ENCODE measurements at regions not wholly inside any gene's neighbourhood (a gene's known extent, or its start where the extent isn't known, plus 50 kb on each side); places are given as distances from the start of the nearest gene placed in this dataset.

GRCh38 chr15:62711691-62712454 is 330.7 kb upstream of the TPM1 start:
- intact Hi-C loops (cut with DNase I) = no loop called here
- ATAC-seq = no peak
- no peak for DNase-seq

- no peak for ATAC-seq
- intact Hi-C loops (cut with DNase I) = no loop called here
Observed at GRCh38 chr15:62712455-62712839, 330.1 kb upstream of the TPM1 start.

DNA sequence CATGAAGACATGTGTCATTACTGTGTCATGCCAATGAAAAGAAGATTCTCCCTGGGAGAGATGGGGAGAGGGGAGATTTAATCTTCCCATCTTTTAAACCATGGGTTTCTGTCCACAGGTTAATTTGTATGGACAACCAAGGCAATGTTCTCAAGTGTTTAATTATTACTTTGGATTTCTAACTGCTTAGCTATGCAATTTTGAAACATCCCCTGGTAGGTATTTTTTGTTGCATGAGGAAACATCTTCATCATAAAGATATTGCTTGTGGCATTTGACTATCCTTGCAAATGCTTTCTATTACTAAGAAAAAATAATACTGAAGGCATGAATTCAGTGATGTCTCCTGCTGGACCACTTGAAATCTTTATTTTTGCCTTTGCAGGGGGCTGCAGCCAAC is 326.6 kb upstream of the TPM1 start:
- intact Hi-C loops (cut with DNase I) = no loop called here
- ATAC-seq (no peak), DNase-seq (no peak)

More at GRCh38 chr15:62712455-62712839, 330.1 kb upstream of the TPM1 start:
- no peak for DNase-seq

GRCh38 chr15:62717496-62717895 is 325.1 kb upstream of the TPM1 start:
- DNase-seq (no peak), ATAC-seq (no peak)
- intact Hi-C loops (cut with DNase I) = no loop called here

- intact Hi-C loops (cut with DNase I) = no loop called here
- DNase-seq = no peak
- ATAC-seq = no peak
Observed at GRCh38 chr15:62719316-62719715, 323.2 kb upstream of the TPM1 start.

- ATAC-seq = no peak
- intact Hi-C loops (cut with DNase I) = loop anchor here in 1 of 2 donors (10.0 kb wide), 1 partner anchor 47 kb away; no protein-coding TSS in a partner anchor
- DNase-seq = no peak
Observed at GRCh38 chr15:62722237-62722636, 320.3 kb upstream of the TPM1 start.

DNA sequence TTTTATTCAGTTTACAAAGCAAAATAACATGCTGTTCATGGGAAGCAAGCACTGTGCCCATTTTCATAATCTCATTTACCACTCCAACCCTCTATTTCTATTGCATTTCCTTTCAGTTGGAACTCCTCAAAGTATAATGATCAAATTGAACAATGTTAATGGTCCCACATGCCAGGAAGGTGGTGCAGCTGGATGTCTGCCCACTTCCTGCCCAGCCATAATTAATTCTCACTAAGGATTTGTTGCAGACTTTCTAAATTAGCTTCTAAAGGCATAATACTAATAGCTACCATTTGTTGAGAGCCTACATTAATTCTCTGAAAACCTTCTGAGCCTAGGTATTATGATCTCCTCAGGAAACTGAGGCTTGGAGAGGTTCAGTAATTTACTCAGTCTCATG is 316.1 kb upstream of the TPM1 start:
- ATAC-seq = no peak
- intact Hi-C loops (cut with DNase I) = loop anchor here in 1 of 2 donors (10.0 kb wide), 1 partner anchor 52 kb away; no protein-coding TSS in a partner anchor
- no peak for DNase-seq

DNA sequence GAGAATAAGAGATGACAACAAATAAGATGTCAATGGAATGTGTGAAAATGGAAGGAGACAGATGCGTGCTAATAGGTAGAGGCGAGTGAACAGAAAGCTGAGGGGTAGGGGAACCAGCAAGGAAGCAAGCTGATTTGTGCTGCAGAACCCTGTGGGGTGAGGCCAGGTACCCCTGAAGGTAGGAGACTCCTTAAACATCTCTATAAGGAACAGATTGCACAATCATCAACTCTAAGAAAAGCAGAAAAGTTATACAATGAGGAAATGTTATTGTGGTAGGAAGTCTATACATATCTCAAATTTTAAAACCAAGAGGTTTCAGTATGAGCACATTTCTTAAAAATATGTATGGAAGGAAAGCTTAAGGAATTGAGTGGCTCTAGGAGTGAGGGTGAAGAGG is 315.0 kb upstream of the TPM1 start:
- no peak for ATAC-seq
- DNase-seq = no peak
- intact Hi-C loops (cut with DNase I) = loop anchor here in 1 of 2 donors (10.0 kb wide), 1 partner anchor 53 kb away; no protein-coding TSS in a partner anchor

GRCh38 chr15:62730825-62731224 is 311.7 kb upstream of the TPM1 start:
- no peak for DNase-seq
- ATAC-seq = no peak
- intact Hi-C loops (cut with DNase I) = no loop called here

DNA sequence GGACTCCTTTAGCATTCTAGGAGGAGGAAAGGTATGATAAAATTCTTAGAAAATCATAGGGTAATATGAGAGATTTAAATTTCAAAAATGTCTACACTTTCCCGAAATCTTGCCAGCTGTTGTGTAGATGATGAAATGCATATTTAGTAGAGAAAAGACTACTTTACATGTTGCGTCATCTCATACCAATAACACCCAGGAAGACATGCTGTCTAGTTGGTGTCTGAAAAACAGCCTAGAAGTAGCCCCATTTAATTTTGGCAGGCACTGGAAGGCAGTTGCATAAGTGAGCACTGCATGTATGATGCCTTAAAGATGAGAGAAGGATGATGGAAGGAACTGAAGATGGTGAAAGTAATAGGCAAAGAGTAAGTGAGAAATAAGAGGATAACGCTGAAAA is 310.5 kb upstream of the TPM1 start:
- DNase-seq (no peak), ATAC-seq (no peak)
- intact Hi-C loops (cut with DNase I) = no loop called here

GRCh38 chr15:62734706-62735105 is 307.8 kb upstream of the TPM1 start:
- DNase-seq (no peak), ATAC-seq (no peak)
- intact Hi-C loops (cut with DNase I) = no loop called here

DNA sequence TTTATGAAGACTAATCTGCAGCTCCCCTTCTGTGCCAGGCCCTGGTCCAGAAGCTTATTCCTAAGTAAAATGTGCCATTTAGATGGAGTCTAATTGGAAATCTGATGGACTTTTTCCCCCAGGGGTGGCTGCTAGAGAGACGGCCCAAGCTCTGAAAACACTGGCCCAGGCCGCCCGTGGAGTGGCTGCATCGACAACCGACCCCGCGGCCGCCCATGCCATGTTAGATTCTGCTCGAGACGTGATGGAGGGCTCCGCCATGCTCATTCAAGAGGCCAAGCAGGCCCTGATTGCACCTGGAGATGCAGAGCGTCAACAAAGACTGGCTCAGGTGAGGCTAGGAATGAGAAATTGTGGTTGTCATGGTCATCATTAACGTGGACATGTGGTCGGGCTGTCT is 305.8 kb upstream of the TPM1 start:
- DNase-seq = no peak
- ATAC-seq = no peak
- intact Hi-C loops (cut with DNase I) = no loop called here

DNA sequence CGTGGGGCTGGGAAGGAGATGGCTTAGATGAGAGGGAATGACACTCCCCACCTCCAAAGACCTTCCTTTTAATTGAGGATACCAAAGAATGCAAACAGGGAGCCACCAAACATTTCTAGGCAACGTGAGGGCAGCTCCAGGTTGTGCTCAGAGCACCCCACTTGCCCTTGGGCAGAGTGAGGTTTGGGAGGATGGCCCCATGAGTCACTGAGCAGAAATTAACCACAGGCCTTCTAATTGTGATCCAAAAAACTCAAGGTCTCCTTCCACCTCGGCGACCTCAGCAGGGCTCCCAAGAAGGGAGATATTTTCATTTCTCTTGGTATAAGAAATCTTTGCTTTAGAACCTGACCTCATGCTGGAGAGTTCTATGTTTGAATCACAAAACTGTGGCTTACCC is 305.0 kb upstream of the TPM1 start:
- ATAC-seq (no peak), DNase-seq (no peak)
- intact Hi-C loops (cut with DNase I) = no loop called here

GRCh38 chr15:62739082-62739481 is 303.5 kb upstream of the TPM1 start:
- intact Hi-C loops (cut with DNase I) = no loop called here
- no peak for DNase-seq
- ATAC-seq = peak in 1 of 2 donors; percentile 27

DNA sequence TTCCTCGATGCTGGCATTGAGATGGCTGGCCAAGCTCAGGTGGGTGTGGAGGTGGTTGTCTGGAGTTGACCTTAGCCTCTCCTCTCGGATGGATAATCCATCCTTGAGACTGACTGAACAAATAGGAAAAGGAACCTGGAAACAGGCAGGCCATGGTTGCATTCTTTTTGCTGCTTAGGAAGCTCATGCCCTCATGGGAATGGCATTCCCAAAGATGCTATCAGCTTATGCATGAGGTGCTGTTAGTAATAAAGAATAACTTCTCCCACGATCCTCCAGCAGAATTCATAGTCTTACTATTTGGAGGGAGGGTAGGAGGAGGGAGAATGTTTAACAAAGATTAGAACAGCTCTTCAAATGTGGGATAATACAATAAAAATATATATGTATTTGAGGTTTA is 303.0 kb upstream of the TPM1 start:
- no peak for DNase-seq
- no peak for ATAC-seq
- intact Hi-C loops (cut with DNase I) = no loop called here

DNA sequence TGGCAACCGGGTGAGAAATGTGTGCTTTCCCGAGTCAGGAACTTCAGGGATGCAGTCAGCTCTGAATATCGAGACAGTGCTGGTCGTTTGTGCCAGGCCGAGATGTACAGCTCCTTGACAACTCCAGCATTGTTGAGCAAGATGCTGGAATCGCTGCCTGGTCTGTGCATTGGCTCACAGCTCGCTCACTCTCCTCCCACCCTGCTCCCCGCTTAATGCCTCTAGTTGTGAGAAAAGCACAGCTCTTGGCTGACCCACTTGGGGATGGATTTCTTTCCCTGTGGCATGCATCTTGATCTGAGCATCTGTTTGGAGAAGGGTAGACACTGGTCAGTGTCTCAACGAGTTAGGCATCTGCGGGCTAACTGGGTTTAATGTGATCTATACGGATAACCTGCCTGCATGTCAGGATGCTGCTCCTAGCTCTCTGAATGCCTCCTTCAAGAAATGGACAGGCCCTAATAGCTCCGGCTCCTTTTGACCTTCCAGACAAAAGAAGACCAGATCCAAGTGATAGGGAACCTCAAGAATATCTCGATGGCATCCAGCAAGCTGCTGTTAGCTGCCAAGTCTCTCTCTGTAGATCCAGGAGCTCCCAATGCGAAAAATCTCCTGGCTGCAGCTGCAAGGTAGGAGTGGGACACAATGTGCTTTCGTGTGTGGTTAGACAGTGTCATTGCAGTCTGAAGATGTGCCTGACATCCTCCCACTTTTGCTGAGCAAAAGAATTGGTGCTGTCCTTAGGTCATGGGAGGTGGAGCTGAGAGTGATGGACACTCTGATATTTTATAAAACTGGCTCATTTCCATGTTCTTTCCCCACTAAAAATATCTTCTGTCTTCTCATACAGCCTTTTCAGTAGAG is 302.2 kb upstream of the TPM1 start:
- DNase-seq (no peak), ATAC-seq (peak in 1 of 2 donors; percentile 51)
- intact Hi-C loops (cut with DNase I) = loop anchor here in 1 of 2 donors (5.0 kb wide), 1 partner anchor 348 kb away; the partner anchor contains the start of gene TLN2

- intact Hi-C loops (cut with DNase I) = loop anchor here in 1 of 2 donors (5.0 kb wide), 1 partner anchor 349 kb away; the partner anchor contains the start of gene TLN2
- DNase-seq = no peak
- no peak for ATAC-seq
Observed at GRCh38 chr15:62741106-62741505, 301.4 kb upstream of the TPM1 start.

- intact Hi-C loops (cut with DNase I) = loop anchor here in 1 of 2 donors (5.0 kb wide), 1 partner anchor 350 kb away; the partner anchor contains the start of gene TLN2
- peak; percentile 69 to 90 for ATAC-seq
- DNase-seq = peak; percentile 66
Observed at GRCh38 chr15:62742409-62743171, 300.0 kb upstream of the TPM1 start.

DNA sequence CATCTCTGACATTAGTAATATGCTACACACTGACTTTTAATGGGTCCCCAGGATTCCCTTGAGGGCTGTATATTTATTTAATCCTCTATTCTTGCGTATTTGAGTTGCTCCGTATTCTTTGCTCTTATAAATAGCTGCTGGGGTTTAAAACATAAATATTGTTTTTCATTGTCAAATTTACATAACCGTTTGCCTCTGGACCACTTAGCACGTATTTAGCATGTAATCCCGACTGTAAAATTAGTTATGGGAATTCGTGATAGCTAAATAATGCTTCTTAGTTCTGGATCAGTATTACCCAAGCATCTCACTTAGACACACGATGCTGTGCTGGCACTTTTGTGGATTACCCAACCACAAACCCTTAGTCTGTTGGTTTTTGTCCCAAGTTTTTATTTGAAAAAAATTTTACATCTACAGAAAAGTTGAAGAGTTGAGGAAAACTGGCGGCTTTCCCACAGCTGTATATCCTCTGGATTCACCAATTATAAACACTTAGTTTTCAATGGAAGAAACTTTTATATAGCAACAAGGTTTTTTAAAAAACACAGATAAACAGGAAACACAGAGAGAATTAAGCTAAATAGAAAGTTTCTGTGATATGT is 296.8 kb upstream of the TPM1 start:
- no peak for DNase-seq
- ATAC-seq = no peak
- intact Hi-C loops (cut with DNase I) = no loop called here
